LNCaP clone FGC (cell line): ENCODE measurements at regions not wholly inside any gene's neighbourhood (a gene's known extent, or its start where the extent isn't known, plus 50 kb on each side); places are given as distances from the start of the nearest gene placed in this dataset.
A peak's percentile ranks its signal among the peaks of the same experiment; 100 is the strongest.

Source experiments
- DNase-seq: peaks from one replicate; pipeline ENCODE4 v3.0.0-alpha.2; 2011; ENCODE audit warnings: low read depth
- H3K4me3 ChIP-seq: 2 replicates; pipeline ENCODE4 v1.5.1; 2011; ENCODE audit warnings: mild to moderate bottlenecking, low read depth, low read length, control low read depth
- CTCF ChIP-seq: IDR thresholded peaks from 2 replicates; pipeline ENCODE4 v1.5.1; 2012; ENCODE audit warnings: mild to moderate bottlenecking; ENCODE audit not compliant: control insufficient read depth, insufficient read depth; ENCODE audit errors: extremely low read depth

GRCh38 chrX:126886997-126887396 is 67.5 kb downstream of the PRR32 start:
- no peak for TF ChIP-seq CTCF
- DNase-seq = no peak
- H3K4me3 ChIP-seq = no peak overlapping the region

- H3K4me3 ChIP-seq = no peak overlapping the region
- no peak for TF ChIP-seq CTCF
- DNase-seq = peak; percentile 27
These were observed 81.4 kb downstream of the PRR32 start for GRCh38 chrX:126900937-126901336.

- no peak for TF ChIP-seq CTCF
- no peak overlapping the region for H3K4me3 ChIP-seq
- no peak for DNase-seq
These were observed 109.5 kb downstream of the PRR32 start for GRCh38 chrX:126929071-126929470.

GRCh38 chrX:126967225-126967624 is 147.7 kb downstream of the PRR32 start:
- H3K4me3 ChIP-seq = no peak overlapping the region
- no peak for TF ChIP-seq CTCF
- DNase-seq = no peak

GRCh38 chrX:126982158-126982557 is 162.6 kb downstream of the PRR32 start:
- H3K4me3 ChIP-seq = no peak overlapping the region
- no peak for DNase-seq
- no peak for TF ChIP-seq CTCF

GRCh38 chrX:126985027-126985426 is 165.5 kb downstream of the PRR32 start:
- H3K4me3 ChIP-seq = no peak overlapping the region
- no peak for TF ChIP-seq CTCF
- no peak for DNase-seq

GRCh38 chrX:126985981-126986380 is 166.5 kb downstream of the PRR32 start:
- no peak for DNase-seq
- TF ChIP-seq CTCF = no peak
- H3K4me3 ChIP-seq = no peak overlapping the region
